SIG-M5 (cell line): ENCODE measurements at regions not wholly inside any gene's neighbourhood (a gene's known extent, or its start where the extent isn't known, plus 50 kb on each side); places are given as distances from the start of the nearest gene placed in this dataset.

Source experiments
- DNase-seq: peaks from one replicate; lab custom pipeline; 2025; lab: John Stamatoyannopoulos, UW

DNA sequence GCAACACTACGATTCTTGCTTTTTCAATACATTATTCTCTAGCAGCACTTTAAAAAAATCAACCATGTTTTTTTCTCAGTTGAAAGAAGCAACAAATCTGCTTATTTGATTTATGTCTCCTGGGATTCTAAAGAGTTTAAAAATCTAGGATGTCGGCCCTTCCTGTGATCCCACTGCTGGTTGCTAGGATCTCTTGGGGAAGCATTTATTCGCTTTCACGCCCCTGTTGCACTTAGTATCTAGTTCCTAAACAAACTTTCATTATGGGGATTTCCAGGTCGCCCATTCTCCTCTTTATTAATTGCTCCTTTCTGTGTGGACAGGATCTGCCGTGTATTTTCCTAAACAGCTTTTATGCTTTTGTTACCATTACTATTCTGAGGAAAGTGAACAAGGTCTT, 313.5 kb downstream of the AGTPBP1 start:
- no peak for DNase-seq

DNA sequence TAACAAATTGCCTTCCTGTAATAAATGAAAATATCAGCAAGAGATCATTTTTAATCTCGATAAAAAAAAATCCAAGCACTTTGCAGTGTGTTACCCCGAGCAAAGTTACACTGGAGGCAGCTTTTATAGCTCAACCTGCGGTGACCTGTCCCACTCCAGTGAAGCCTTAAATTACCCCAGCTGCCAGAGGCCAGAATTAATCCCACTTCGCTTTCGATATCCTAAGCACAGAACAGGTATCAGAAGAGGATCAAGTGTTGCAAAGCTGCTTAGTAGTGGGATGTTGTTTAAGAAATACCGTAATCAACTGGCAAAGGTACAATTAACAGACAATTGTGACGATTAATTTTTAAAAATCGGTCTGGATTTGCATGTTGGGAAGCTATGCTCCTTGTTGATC, 314.0 kb downstream of the AGTPBP1 start:
- DNase-seq, result no peak

DNA sequence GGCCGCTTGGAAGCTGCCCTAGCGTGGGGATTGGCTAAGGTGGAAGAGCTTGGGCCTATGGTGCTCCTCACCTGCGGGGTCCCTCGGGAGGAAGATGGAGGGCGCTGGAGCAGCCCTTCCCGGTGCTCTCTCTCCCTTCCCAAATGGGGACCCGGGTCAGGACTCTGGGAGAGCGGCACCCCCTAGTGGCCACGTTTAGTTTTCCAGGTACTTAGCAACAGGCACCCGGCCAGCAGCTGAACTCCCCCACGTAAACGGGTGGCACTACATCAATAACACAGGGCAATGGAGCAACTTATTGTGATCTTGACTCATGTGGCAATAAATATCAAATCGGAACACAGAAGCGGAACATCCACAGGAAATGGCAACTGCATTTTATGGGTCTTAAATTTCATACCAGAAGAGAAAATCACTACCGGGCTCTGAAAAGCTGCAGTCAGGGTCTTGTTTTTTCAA, 316.6 kb downstream of the AGTPBP1 start:
- no peak for DNase-seq

DNA sequence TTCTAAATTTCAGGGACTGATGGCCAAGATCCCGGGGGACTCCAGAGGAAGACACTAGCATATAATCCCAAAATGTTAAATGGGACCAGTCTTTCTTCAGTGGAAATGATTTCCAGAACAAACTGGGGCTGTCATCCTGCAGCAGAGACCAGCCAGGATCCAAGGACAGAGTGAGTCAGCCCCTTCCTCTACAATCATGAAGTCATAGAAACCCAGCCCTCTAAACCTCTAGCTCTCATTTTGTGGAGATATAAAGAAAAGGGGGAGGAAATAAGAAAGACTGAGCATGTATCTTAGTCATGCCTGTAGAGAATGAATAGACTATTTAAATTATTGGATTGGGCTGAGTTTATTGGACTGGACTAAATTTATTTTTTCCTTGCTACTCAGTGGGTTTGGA, 318.3 kb downstream of the AGTPBP1 start:
- no peak for DNase-seq

DNA sequence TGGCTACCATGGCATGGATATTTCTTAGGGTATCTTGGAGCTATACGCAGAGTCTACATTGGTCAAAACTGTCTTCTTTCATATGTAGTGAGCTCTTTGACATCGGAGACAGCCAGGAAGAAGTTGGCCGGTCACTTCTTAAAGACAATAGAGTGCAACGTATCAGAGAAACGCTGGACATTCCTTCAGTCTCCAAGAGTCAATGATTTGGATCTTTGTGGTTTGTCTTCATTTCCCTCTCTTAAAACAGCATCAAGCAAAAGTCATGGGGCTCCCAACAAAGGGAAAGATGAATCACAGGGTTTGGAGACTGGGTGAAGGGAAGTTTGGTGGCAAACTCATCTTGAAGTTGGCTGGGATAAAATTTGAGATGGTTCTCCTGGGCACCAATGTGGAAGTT, 320.1 kb downstream of the AGTPBP1 start:
- DNase-seq, result no peak

DNA sequence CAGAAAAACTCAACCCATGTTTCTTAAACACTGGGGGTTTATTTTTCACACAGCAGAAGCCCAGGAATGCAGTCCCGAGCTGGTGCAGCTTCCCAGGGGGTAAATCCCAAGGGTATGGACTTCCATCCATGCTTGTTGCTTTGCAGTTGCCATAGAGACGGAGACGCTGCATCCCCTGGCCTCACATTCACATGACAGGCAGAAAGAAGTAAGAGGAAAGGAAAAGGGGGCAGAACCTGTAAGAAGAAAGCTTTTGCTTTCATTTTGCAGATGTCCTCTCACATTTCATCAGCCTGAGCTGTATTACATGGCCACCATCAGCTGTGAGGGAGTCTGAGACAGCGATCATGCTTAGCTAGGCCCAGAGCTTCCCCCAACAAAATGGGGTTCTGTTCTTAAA, 321.0 kb downstream of the AGTPBP1 start:
- DNase-seq, result no peak

DNA sequence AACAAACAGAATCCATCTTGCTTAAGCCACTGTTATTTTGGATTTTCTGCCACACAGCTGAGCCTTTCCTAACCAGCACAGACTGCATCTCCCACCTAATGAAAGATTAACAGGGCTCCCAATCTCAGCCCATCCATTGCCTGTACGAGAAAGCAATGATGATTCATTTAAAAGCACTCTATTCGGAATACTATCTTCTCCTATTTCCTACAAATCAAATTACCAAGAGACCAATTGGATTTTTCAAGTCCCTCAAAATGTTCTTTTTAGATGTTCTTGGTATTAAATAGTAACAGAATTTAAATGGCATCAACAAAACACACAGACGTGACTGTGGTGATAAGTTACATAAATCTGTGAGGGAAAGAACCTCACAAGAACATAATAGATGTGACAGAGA, 324.1 kb downstream of the AGTPBP1 start:
- no peak for DNase-seq

DNA sequence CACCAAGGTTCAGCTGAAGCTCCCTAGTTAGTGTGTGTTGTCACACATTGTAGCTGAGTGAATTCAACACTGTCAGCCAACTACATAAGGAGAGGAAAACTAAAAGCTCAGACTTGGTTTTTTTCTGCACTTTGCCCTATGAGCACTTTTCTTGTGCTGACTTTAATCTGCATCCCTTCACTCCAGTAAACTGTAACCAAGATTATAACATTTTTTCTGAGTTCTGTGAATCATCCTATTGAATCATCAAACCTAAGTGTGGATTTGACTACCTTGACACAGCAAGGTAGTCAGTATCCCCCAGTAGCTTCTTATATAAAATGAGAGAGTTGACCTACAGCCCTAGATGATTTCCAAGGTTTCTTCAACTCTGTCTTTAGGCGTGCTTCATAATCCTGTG, 325.0 kb downstream of the AGTPBP1 start:
- DNase-seq, result no peak

DNA sequence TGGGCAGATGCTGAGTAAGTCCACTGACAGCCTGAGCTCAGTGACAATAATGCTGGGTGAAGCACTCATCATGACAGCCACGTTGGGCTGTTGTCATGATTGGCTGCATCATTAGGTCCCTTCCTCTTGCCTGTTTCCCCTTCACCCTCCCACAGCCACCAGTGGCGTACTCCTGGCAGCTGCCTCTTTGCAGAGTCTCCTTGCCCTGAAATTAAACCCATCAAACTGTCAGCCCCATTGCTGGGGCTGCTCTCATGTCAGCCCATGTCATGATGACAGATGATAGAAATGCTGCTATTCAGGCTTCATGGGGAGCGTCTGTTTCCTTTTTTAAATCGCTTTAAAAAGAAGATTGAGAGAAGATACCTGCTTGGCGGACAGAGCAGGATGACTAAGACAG, 327.4 kb downstream of the AGTPBP1 start:
- no peak for DNase-seq

DNA sequence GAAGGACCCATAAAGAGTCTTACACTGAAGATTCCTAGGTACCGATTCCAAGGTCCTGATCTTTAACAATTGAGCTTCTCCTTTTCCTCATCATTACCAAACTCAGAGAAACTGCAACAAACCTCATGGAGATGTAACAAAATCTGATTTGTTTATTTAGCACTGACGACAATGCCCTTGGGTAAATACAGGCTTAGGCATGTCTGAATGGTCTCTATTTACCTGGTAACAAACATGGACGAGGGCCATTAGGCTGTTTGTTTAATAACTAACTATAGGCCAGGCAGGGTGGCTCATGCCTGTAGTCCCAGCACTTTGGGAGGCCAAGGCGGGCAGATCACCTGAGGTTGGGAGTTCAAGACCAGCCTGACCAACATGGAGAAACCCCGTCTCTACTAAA, 333.3 kb downstream of the AGTPBP1 start:
- DNase-seq, result no peak

DNA sequence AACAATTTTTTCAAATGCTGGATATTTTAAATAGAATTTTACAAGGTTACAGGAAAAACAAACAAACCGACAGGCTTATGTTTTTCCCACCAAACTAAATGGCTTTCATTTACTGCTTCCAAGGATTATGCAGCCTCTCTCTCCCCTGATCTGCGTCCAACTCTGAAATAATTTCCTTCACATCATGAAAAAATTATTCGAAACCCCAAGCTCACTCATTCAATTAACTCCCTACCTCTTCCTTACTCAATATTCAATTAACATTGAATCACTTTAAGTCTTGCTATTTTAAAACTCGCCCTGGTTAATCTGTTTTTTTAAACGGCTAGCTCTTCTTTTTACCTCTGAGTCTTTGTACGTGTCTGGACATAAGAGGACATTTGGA, 336.2 kb downstream of the AGTPBP1 start:
- DNase-seq, result no peak

DNA sequence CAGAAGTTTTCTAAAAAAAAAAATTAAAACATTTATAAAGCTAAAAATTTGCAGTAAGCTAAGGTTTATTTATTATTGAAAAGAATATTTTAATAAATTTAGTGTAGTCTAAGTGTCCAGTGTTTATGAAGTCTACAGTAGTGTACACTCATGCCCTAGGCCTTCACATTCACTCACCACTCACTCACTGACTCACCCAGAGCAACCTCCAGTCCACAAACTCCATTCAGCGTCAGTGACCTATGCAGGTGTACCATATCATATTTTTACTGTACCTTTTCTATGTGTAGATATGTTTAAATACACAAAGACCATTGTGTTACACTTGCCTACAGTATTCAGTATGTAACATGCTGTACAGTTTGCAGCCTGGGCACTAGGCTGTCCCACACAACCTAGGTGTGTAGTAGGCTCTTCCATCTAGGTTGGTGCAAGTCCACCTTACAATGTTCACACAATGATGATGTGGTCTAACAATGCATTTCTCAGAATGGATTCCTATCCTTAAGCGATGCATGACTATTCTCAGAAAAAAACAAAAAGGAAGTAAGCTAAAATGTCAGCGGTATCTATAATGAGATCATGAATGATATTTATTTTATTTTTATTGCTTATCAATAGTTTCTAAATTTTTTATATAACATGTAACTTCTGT, 336.7 kb downstream of the AGTPBP1 start:
- no peak for DNase-seq

DNA sequence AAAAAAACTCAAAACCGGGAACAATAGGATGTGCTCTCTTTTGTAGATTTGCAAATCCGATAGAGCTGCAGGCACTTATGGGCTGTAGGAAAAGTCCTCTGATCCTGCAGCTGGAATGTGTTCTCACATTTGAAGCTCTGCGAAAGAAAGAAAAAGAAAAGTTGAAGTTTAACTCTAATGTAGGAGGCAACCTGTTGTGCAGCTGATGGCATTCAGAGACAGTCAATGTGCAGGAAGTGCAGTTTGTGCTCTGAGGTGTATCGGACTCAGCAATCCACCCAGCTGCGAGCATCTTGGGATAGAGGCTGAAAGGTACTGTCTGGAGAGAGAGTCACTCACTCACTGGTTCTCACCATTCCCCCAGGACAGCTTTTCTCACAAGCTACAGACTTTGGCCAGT, 339.2 kb downstream of the AGTPBP1 start:
- no peak for DNase-seq

DNA sequence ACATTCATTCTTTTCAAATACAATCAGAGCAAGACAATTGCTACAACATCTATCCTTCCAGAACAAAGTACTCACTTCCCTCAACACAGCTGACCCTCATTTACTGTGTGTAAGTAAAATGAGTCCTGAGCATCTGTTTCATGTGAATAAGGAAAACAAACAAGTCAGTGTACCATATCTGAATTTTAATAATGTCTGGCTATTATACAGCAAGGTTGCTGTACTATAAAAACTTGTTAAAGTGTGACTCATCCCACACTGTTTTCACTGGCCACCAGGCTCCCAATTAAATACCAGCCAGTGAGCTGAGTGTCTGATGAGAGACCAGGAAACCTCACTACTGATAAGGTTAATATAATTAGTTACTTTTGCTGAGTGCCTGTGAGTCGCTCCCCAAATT, 339.8 kb downstream of the AGTPBP1 start:
- no peak for DNase-seq

DNA sequence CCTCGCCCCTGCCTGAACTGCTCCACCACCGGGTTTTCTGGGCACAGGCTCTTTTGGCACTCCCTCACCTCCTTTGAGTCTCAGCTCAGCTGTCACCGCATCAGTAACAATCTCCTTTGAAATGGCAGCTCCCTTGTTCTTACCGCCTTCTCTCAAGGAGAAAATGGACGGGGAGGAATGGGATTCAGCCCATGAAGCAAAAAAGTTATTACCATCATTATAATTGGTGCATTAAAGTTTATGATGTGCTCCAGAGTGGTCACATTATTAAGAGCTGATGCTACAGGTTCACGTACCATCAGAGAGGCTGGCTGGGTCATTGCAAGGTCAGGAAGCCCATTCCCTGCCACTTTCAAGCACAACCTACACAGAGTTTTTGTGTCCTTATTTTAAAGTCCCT, 344.7 kb downstream of the AGTPBP1 start:
- DNase-seq, result no peak

DNA sequence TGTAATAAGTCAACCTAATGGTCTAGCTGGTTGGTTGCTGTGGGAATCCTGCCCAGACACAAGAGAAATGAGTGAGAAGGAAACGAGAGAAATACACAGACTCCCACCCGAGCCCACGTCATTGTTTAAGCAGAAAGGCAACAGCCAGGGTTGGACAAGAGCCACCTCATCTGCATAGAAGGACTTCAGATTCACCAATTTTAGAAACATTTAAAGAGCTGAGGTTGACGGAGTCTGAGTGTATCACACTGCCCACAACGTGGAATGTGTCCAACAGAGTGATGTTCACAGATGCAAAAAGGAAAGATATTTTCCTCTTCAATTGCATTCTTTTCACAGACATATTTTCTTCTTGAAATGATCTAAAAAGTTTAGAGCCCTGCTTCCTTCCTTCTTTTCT, 349.5 kb downstream of the AGTPBP1 start:
- no peak for DNase-seq

DNA sequence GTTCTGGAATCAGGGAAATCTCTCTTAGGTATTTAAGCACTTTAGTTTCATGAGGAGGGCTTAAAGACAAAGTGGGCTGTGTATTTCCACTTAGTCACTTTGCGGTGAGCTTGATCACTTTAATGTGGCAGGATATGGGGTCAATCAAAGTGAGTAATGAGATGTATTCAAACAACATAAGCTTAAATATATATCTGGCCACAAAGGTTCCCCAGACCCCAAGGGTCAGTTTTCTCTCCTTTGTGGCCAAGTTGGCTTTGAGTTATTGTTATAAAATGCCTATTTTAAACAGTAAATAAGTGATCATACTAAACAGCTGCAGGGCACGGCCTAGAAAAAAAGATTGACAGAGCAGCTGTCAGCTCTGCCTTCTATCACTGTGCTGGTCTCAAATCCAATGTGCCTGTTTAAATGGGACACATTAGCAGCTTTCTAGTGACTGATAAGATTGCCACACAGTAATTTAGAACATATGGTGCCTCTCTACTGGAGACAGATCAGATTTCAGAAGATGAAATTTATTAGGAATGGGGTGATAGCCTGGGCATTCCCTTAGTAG, 363.9 kb downstream of the AGTPBP1 start:
- DNase-seq, result no peak

DNA sequence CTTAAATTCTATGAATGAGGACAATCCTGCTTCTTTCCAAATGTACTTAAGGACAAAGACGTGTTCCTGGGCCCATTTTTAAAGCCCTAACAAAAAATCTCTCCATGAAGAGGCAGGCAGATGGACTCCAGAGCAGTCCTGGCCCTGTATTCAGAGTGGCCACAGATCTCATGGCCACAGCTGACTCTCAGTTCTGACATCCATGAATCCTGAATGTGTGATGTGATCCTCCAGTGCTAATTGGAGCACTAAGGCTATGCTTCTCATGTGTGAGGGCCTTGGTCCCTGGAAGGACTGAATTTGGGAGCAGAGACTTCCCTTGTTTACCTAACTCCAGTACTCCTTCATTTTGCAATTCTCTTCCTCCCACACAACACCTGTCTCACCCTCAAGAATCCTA, 373.0 kb downstream of the AGTPBP1 start:
- DNase-seq, result no peak

DNA sequence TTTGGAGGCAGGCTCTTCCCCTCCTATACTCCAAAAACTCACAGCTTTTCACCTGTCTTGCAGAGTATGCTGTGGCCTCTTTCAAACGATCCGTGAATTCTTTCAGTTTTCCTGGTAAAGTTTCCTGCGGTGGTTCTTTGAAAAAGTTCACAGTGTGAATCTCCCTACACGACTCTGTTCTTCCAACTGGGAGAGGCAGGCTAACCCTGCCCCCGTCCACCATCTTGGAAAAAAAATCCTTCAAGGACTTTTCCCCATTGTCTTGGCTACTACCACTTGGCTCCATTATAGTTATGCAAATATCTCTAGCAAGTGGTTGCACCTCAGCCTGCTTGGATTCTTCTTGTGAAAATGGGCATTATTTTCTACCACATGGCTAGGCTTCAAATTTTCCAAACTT, 382.6 kb downstream of the AGTPBP1 start:
- DNase-seq, result no peak

DNA sequence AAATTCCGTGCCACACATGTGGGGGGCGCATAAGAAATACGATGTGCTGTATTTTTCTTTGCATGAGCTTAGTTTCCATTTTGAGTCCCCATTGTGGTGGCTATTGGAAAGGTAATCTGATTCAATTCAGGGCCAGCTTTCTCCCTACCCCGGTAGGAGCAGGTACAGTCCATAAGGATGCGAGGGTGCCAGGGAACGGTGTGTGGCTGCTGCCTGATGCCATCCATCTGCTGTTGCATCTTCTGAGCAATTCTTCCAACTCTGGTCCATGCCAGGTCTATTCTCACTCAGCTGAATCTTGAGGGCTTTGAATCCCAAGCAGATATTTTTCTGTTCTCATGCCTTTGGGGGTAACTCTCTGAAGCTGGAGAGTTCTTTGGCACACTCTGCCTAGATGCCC, 392.7 kb downstream of the AGTPBP1 start:
- DNase-seq, result no peak

DNA sequence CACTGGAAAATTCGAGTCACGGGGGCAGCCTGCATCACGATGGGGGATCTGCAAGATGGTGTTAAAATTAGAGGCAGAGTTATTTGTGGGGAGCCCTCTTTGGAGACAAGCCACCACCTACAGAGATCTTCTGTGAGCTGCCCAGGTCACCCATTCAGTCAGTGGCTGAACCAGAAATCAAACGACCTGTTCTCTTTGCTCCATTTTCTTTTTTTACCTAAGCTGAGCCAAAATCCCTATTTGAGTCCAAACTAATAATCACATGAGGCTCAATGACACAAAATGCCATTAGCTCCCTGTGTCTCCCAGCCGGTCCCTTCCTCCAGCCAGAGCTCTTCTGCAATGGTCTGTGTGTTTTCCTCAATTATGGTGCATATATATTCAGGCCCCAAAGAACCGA, 394.2 kb downstream of the AGTPBP1 start:
- DNase-seq, result no peak

DNA sequence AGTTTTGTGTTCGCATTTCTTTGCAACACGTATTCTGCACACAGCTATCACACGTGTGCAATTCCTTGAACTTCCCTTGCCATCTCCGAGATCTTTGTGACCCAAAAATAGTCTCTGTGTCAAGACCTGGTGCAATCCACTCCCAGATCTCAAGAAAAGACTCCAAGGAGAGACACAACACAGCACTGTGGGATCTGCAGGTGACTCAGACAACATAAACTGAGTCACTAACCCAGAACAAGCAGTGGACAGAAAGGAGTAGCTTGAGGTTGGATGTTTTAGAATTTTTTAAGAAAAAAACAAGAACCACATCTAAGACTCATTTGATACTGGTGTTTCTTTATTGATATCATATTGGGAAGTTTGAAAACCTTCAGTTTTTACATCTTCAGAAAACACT, 396.9 kb downstream of the AGTPBP1 start:
- no peak for DNase-seq

DNA sequence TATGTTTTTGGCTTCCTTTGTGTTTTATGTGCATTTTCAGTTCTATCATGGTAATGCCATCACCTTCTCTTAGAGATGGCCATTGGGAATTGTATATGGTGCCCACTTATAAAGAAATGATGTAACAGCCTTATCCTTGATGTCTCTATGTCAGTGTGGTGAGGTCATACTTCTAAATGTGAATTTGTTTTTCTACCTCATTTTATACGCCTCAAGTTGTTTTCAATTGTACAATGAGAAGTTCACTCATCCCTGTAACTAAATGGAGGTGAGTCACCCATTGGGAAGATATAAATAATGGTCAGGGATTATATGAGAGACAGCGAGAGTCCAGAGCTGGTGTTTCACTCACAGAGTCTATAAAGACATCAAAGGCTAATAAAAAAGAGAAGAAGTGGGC, 402.4 kb downstream of the AGTPBP1 start:
- no peak for DNase-seq

DNA sequence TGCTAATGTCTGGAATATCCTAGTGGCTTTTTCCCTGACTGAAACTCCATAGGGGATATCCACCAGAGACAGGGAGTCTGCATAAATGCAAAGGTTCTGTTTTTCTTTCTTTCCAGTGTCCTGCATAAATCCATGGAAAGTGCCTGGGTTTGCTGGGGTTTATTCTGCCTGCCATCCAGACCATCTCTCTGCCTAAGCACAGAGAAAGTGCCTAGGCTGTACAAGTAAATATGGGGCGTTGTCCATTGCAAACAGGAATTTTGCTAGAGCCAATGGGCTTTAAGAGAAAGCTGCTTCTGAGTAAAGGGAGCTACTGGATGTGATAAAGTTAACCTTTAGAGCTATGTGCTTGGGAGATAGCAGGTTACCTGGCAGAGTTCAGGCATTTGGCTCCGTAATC, 407.5 kb downstream of the AGTPBP1 start:
- no peak for DNase-seq
